SK-N-SH (cell line): ENCODE measurements at regions not wholly inside any gene's neighbourhood (a gene's known extent, or its start where the extent isn't known, plus 50 kb on each side); places are given as distances from the start of the nearest gene placed in this dataset.

Source experiments
- CTCF ChIA-PET: fragments of 300-600, 350-600 bp; formaldehyde crosslinking; extraction: SDS; loops from one replicate; lab custom pipeline; 2021; lab: Yijun Ruan, JAX
- POLR2A ChIA-PET: fragments of 350-600 bp; sonication (Branson Sonifier 250); formaldehyde crosslinking; extraction: SDS; loops from one replicate; lab custom pipeline; 2020; ENCODE audit warnings: antibody characterized with exemption, inconsistent platforms; lab: Yijun Ruan, JAX
- DNase-seq: peaks from one replicate; pipeline ENCODE4 v3.0.0; 2012
- H2AFZ ChIP-seq: fragments of 200-600 bp; sonication (generic); 2 replicates; pipeline ENCODE4 v1.8.1; 2016; ENCODE audit warnings: antibody characterized with exemption, mild to moderate bottlenecking, low read depth
- H3F3A ChIP-seq: fragments of 200-600 bp; sonication (generic); replicated peaks from 2 replicates; pipeline ENCODE3; 2016; ENCODE audit warnings: antibody characterized with exemption, mild to moderate bottlenecking; ENCODE audit not compliant: insufficient read depth
- H3K27ac ChIP-seq, 2 experiments: fragments of 200-500 bp in 1 of 2; fragments of 200-600 bp in 1 of 2; sonication (Bioruptor generic) in 1 of 2; sonication (generic), shearing (Covaris generic) in 1 of 2; 2 replicates each; pipeline versions ENCODE4 v1.5.1 to v1.6.1; 2014 to 2016; ENCODE audit warnings: low read depth in 2 of 2, inconsistent platforms in 1 of 2, low read length in 1 of 2, mild to moderate bottlenecking in 1 of 2, mixed read lengths in 1 of 2
- H3K27me3 ChIP-seq: fragments of 200-600 bp; sonication (generic), shearing (Covaris generic); 2 replicates; pipeline ENCODE4 v1.6.1; 2016; ENCODE audit warnings: mixed run types; ENCODE audit not compliant: insufficient read depth
- H3K36me3 ChIP-seq, 2 experiments: fragments of 200-500 bp in 1 of 2; fragments of 200-600 bp in 1 of 2; sonication (Bioruptor generic) in 1 of 2; sonication (generic) in 1 of 2; replicated peaks in 1 of 2; 2 replicates each; pipeline versions ENCODE3 to v1.5.1; 2014 to 2016; ENCODE audit warnings: low read length in 1 of 2, mild to moderate bottlenecking in 1 of 2; ENCODE audit not compliant: insufficient read depth in 2 of 2, control insufficient read depth in 1 of 2
- H3K4me1 ChIP-seq, 2 experiments: fragments of 200-500 bp in 1 of 2; fragments of 200-600 bp in 1 of 2; sonication (Bioruptor generic) in 1 of 2; sonication (generic), shearing (Covaris generic) in 1 of 2; 2 replicates each; pipeline versions ENCODE4 v1.5.1 to v1.6.1; 2014 to 2016; ENCODE audit warnings: low read depth in 1 of 2, low read length in 1 of 2, mixed run types in 1 of 2; ENCODE audit not compliant: insufficient read depth in 2 of 2, control insufficient read depth in 1 of 2
- H3K4me2 ChIP-seq: fragments of 200-600 bp; sonication (generic), shearing (Covaris generic); 2 replicates; pipeline ENCODE4 v1.6.1; 2017; ENCODE audit warnings: mixed run types
- H3K4me3 ChIP-seq, 2 experiments: fragments of 200-500 bp in 1 of 2; fragments of 200-600 bp in 1 of 2; sonication (Bioruptor generic) in 1 of 2; sonication (generic), shearing (Covaris generic) in 1 of 2; 2 replicates each; pipeline versions ENCODE4 v1.5.1 to v1.8.1; 2014 to 2016; ENCODE audit warnings: low read depth in 2 of 2, inconsistent platforms in 1 of 2, low read length in 1 of 2, mild to moderate bottlenecking in 1 of 2, mixed read lengths in 1 of 2, moderate library complexity in 1 of 2
- H3K79me2 ChIP-seq: fragments of 200-600 bp; sonication (generic); 2 replicates; pipeline ENCODE4 v1.8.1; 2017; ENCODE audit warnings: mild to moderate bottlenecking; ENCODE audit not compliant: insufficient read depth
- H3K9ac ChIP-seq: fragments of 200-600 bp; sonication (generic); 2 replicates; pipeline ENCODE4 v1.6.1; 2017; ENCODE audit warnings: mixed run types
- H3K9me2 ChIP-seq: fragments of 200-600 bp; sonication (generic); 2 replicates; pipeline ENCODE4 v1.6.1; 2017; ENCODE audit warnings: mixed run types
- H3K9me3 ChIP-seq: fragments of 200-600 bp; sonication (generic); 2 replicates; pipeline ENCODE4 v1.6.1; 2017; ENCODE audit warnings: mixed run types, mild to moderate bottlenecking, moderate library complexity
- H4K20me1 ChIP-seq: fragments of 200-600 bp; sonication (generic); 2 replicates; pipeline ENCODE4 v1.6.1; 2017; ENCODE audit warnings: mild to moderate bottlenecking, mixed run types; ENCODE audit not compliant: insufficient read depth
- CHD2 ChIP-seq: fragments of 150-350 bp; IDR thresholded peaks from 2 replicates; pipeline ENCODE4 v1.6.1; 2018; ENCODE audit warnings: low read length; ENCODE audit not compliant: partially characterized antibody
- EP300 ChIP-seq, 2 experiments: IDR thresholded peaks; 2 replicates each; pipeline versions ENCODE4 v1.4.0 to v1.6.1; 2012; ENCODE audit warnings: borderline replicate concordance in 1 of 2, low read depth in 1 of 2, low read length in 1 of 2
- FOXM1 ChIP-seq: IDR thresholded peaks from 2 replicates; pipeline ENCODE4 v1.4.0; 2012; ENCODE audit warnings: low read depth, mild to moderate bottlenecking
- POLR2AphosphoS5 ChIP-seq: IDR thresholded peaks from 2 replicates; pipeline ENCODE4 v1.6.1; 2012; ENCODE audit warnings: low read depth, low read length
- RAD21 ChIP-seq: IDR thresholded peaks from 2 replicates; pipeline ENCODE4 v1.6.1; 2012; ENCODE audit warnings: mild to moderate bottlenecking, low read length
- RFX5 ChIP-seq: IDR thresholded peaks from 2 replicates; pipeline ENCODE4 v1.6.1; 2012; ENCODE audit warnings: mild to moderate bottlenecking, improper control_type of control experiment, low read length
- YY1 ChIP-seq: IDR thresholded peaks from 2 replicates; pipeline ENCODE4 v1.4.0; 2012; ENCODE audit warnings: low read depth, mild to moderate bottlenecking
- WGBS: methylation state at CpG from one replicate; pipeline ENCODE4 v1.1.6; 2017; ENCODE audit warnings: low lambda C conversion rate; 5-methylcytosine and 5-hydroxymethylcytosine counted together
- TF ChIP-seq, protein P1 (sequence below): IDR thresholded peaks from 2 replicates; pipeline ENCODE4 v1.6.1; 2012; ENCODE audit warnings: mild to moderate bottlenecking, low read depth, low read length, moderate library complexity
- TF ChIP-seq, protein P2 (sequence below): IDR thresholded peaks from 2 replicates; pipeline ENCODE4 v1.4.0; 2012; ENCODE audit warnings: low read depth, borderline replicate concordance
- TF ChIP-seq, protein P3 (sequence below): fragments of 200-600 bp; sonication (generic); IDR thresholded peaks from 2 replicates; pipeline ENCODE4 v1.6.1; 2017; ENCODE audit warnings: antibody characterized with exemption, mild to moderate bottlenecking, moderate library complexity

DNA sequence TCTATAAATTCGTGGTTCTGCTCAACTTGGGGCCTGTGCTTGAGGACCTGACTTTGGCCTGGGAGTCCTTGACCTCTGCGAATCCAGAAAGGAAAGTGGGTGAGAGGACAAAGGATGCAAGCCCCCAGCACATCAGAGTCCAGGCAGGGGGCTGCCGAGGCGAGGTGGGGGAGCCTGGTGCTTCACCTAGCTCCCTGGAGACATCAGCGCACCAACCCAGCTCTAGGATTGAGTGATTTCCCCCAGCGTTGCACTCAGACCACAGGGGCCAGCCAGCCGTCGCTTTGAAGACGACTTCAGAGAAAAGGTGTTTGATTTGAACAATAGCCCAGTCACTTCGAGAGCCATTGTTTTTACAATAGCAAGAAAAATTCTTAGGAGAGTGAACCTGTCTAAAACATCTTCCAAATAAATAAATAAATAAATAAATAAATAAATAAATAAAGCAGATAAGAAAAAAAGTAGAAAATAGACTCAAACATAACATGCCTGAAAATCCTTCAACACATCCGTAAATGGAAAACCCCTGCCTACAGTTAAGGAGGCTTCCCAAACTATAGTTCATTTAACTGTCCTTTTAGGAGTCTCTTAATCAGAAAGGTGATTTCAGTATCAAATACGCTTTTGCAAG, 180.9 kb downstream of the RBFOX3 start (continued):
- TF ChIP-seq, protein P1, sequence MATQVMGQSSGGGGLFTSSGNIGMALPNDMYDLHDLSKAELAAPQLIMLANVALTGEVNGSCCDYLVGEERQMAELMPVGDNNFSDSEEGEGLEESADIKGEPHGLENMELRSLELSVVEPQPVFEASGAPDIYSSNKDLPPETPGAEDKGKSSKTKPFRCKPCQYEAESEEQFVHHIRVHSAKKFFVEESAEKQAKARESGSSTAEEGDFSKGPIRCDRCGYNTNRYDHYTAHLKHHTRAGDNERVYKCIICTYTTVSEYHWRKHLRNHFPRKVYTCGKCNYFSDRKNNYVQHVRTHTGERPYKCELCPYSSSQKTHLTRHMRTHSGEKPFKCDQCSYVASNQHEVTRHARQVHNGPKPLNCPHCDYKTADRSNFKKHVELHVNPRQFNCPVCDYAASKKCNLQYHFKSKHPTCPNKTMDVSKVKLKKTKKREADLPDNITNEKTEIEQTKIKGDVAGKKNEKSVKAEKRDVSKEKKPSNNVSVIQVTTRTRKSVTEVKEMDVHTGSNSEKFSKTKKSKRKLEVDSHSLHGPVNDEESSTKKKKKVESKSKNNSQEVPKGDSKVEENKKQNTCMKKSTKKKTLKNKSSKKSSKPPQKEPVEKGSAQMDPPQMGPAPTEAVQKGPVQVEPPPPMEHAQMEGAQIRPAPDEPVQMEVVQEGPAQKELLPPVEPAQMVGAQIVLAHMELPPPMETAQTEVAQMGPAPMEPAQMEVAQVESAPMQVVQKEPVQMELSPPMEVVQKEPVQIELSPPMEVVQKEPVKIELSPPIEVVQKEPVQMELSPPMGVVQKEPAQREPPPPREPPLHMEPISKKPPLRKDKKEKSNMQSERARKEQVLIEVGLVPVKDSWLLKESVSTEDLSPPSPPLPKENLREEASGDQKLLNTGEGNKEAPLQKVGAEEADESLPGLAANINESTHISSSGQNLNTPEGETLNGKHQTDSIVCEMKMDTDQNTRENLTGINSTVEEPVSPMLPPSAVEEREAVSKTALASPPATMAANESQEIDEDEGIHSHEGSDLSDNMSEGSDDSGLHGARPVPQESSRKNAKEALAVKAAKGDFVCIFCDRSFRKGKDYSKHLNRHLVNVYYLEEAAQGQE, result no peak
- TF ChIP-seq RFX5 (no peak), FOXM1 (no peak), EP300 (IDR thresholded peaks at IDR 0.05; ENCODE audit: borderline replicate concordance in 1 of 2, low read depth in 1 of 2, low read length in 1 of 2) (no peak)
- TF ChIP-seq, protein P2, sequence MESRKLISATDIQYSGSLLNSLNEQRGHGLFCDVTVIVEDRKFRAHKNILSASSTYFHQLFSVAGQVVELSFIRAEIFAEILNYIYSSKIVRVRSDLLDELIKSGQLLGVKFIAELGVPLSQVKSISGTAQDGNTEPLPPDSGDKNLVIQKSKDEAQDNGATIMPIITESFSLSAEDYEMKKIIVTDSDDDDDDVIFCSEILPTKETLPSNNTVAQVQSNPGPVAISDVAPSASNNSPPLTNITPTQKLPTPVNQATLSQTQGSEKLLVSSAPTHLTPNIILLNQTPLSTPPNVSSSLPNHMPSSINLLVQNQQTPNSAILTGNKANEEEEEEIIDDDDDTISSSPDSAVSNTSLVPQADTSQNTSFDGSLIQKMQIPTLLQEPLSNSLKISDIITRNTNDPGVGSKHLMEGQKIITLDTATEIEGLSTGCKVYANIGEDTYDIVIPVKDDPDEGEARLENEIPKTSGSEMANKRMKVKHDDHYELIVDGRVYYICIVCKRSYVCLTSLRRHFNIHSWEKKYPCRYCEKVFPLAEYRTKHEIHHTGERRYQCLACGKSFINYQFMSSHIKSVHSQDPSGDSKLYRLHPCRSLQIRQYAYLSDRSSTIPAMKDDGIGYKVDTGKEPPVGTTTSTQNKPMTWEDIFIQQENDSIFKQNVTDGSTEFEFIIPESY, result no peak
- TF ChIP-seq, protein P3, sequence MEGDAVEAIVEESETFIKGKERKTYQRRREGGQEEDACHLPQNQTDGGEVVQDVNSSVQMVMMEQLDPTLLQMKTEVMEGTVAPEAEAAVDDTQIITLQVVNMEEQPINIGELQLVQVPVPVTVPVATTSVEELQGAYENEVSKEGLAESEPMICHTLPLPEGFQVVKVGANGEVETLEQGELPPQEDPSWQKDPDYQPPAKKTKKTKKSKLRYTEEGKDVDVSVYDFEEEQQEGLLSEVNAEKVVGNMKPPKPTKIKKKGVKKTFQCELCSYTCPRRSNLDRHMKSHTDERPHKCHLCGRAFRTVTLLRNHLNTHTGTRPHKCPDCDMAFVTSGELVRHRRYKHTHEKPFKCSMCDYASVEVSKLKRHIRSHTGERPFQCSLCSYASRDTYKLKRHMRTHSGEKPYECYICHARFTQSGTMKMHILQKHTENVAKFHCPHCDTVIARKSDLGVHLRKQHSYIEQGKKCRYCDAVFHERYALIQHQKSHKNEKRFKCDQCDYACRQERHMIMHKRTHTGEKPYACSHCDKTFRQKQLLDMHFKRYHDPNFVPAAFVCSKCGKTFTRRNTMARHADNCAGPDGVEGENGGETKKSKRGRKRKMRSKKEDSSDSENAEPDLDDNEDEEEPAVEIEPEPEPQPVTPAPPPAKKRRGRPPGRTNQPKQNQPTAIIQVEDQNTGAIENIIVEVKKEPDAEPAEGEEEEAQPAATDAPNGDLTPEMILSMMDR, result no peak
- TF ChIP-seq, all 33 proteins: peak for 0

DNA sequence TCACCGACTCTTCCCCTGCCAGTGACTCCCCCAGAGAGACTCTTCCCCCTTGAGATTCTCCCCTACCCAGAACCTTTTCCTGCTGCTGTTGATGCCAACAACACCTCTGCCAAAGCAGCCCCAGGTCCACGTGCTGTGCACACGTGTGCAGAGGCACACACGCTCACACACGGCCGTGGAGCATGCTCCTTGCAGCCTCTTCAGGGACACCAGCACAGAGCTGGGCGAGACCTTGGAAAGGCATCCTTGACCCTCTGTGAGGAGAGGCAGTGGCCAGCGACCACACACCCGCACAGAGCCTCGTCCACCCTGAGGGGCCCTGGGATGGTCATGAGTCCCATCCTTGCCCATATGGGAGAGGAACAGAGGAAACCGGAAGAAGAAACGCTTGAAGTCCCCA, 181.9 kb downstream of the RBFOX3 start:
- ChIA-PET CTCF (interaction anchor here (0.7 to 2.5 kb wide), 6 partner anchors 9 to 280 kb away, joined by 3 to 14 read pairs (median 5); no protein-coding TSS in a partner anchor), POLR2A (no interaction called here)
- H3K27ac ChIP-seq, result no peak overlapping the region
- TF ChIP-seq YY1 (no peak), POLR2AphosphoS5 (no peak), RAD21 (no peak), CHD2 (no peak), EP300 (IDR thresholded peaks at IDR 0.05; ENCODE audit: borderline replicate concordance in 1 of 2, low read depth in 1 of 2, low read length in 1 of 2) (no peak)
- H3K4me1 ChIP-seq, result no peaks in the 10 kb centered on the region
- H3K4me3 ChIP-seq, result no peak overlapping the region
- no peak overlapping the region for H3K9ac ChIP-seq
- H3K9me2 ChIP-seq, result no peaks in the 10 kb centered on the region
- no peak overlapping the region for H3K4me2 ChIP-seq
- H3F3A ChIP-seq, result no peaks in the 10 kb centered on the region
- H4K20me1 ChIP-seq, result no peaks in the 10 kb centered on the region
- DNase-seq, result no peak
- H3K79me2 ChIP-seq, result no peaks in the 10 kb centered on the region
- H3K36me3 ChIP-seq, result no peaks in the 10 kb centered on the region
- WGBS, result 54% methylated on average over 12 of the region's 12 CpGs
- H2AFZ ChIP-seq, result no peak overlapping the region
- 0 out of 2 replicates have a peak, but pooled peaks cover 3% of the 10 kb centered on the region for H3K27me3 ChIP-seq
- no peaks in the 10 kb centered on the region for H3K9me3 ChIP-seq
